ENCODE measurements at regions not wholly inside any gene's neighbourhood (a gene's known extent, or its start where the extent isn't known, plus 50 kb on each side); places are given as distances from the start of the nearest gene placed in this dataset.

- TF ChIP-seq CTCF (IDR thresholded peaks at IDR 0.05; ENCODE audit: insufficient read depth, low read length) (no peak), POLR2AphosphoS5 (IDR thresholded peaks at IDR 0.05; ENCODE audit: low read depth) (no peak), REST (IDR thresholded peaks at IDR 0.05; ENCODE audit: insufficient replicate concordance, low read depth) (no peak), SPI1 (IDR thresholded peaks at IDR 0.05; ENCODE audit: borderline replicate concordance, low read depth) (no peak), GABPA (IDR thresholded peaks at IDR 0.05; ENCODE audit: low read depth) (no peak)
Measured at GRCh38 chr1:64348961-64349648, 120.8 kb upstream of the CACHD1 start.
